OCI-LY7 (cell line): ENCODE measurements at regions not wholly inside any gene's neighbourhood (a gene's known extent, or its start where the extent isn't known, plus 50 kb on each side); places are given as distances from the start of the nearest gene placed in this dataset.

Experiments
- BruUV-seq: library from RNA; stranded (reverse); fragments of 400-500 nt; replicated peaks from 2 replicates; lab custom pipeline; 2021; lab: Mats Ljungman, UMichigan
- CTCF ChIA-PET: fragments of 300-600 bp; sonication (Branson Sonifier 250); formaldehyde crosslinking; loops from one replicate; lab custom pipeline; 2022; ENCODE audit warnings: antibody characterized with exemption; ENCODE audit not compliant: unreplicated experiment; lab: Charles Lee
- POLR2A ChIA-PET: fragments of 300-600 bp; sonication (Branson Sonifier 250); formaldehyde crosslinking; loops from one replicate; lab custom pipeline; 2022; ENCODE audit warnings: antibody characterized with exemption; lab: Charles Lee
- DNase-seq: peaks from one replicate; pipeline ENCODE4 v3.0.0-alpha.2; 2015; ENCODE audit warnings: low spot score
- H2AFZ ChIP-seq: fragments of 200-600 bp; sonication (generic), shearing (Covaris generic); 2 replicates; pipeline ENCODE4 v1.6.1; 2014; ENCODE audit warnings: mild to moderate bottlenecking, antibody characterized with exemption, low read length, moderate library complexity
- H3K27ac ChIP-seq: fragments of 200-600 bp; sonication (generic); 2 replicates; pipeline ENCODE4 v1.5.1; 2014; ENCODE audit warnings: mixed run types, low read depth, mild to moderate bottlenecking, moderate library complexity, low read length, inconsistent platforms; ENCODE audit not compliant: poor library complexity, severe bottlenecking
- H3K36me3 ChIP-seq: fragments of 200-600 bp; sonication (generic); 2 replicates; pipeline ENCODE4 v1.6.1; 2014; ENCODE audit warnings: mild to moderate bottlenecking, antibody characterized with exemption, low read length, moderate library complexity, mixed read lengths; ENCODE audit not compliant: insufficient read depth
- H3K4me1 ChIP-seq: fragments of 200-600 bp; sonication (generic); 2 replicates; pipeline ENCODE4 v1.5.1; 2014; ENCODE audit warnings: mild to moderate bottlenecking, low read length; ENCODE audit not compliant: insufficient read depth, poor library complexity, severe bottlenecking
- H3K4me2 ChIP-seq: fragments of 200-600 bp; sonication (generic); 2 replicates; pipeline ENCODE4 v1.6.1; 2014; ENCODE audit warnings: mild to moderate bottlenecking, low read length
- H3K4me3 ChIP-seq: fragments of 200-600 bp; sonication (generic); 2 replicates; pipeline ENCODE4 v1.5.1; 2014; ENCODE audit warnings: mild to moderate bottlenecking, low read depth, low read length; ENCODE audit not compliant: poor library complexity, severe bottlenecking
- H3K79me2 ChIP-seq: fragments of 200-600 bp; sonication (generic); 2 replicates; pipeline ENCODE4 v1.6.1; 2016; ENCODE audit warnings: low read depth, mild to moderate bottlenecking, low read length, moderate library complexity, mixed read lengths; ENCODE audit not compliant: insufficient read depth
- H3K9me2 ChIP-seq: fragments of 200-600 bp; sonication (generic); 2 replicates; pipeline ENCODE4 v1.6.1; 2016; ENCODE audit warnings: mild to moderate bottlenecking, low read length, mixed read lengths; ENCODE audit not compliant: insufficient read depth
- H3K9me3 ChIP-seq: fragments of 200-600 bp; sonication (generic); 2 replicates; pipeline ENCODE4 v1.6.1; 2014; ENCODE audit warnings: mild to moderate bottlenecking, mixed run types, low read length, mixed read lengths
- H4K20me1 ChIP-seq: fragments of 200-600 bp; sonication (generic); 2 replicates; pipeline ENCODE4 v1.6.1; 2014; ENCODE audit warnings: mild to moderate bottlenecking, antibody characterized with exemption, low read length, moderate library complexity, mixed read lengths; ENCODE audit not compliant: insufficient read depth
- EZH2phosphoT487 ChIP-seq: fragments of 200-600 bp; sonication (generic); IDR thresholded peaks from 2 replicates; pipeline ENCODE4 v1.6.1; 2018; ENCODE audit warnings: low read depth, borderline replicate concordance, mild to moderate bottlenecking, mixed run types, antibody characterized with exemption, low read length, moderate library complexity, mixed read lengths
- intact Hi-C: fragments of 100-400 bp; cut with micrococcal nuclease; formaldehyde crosslinking; loops from one replicate; pipeline ENCODE4 v1.10.0; 2022; ENCODE audit not compliant: unreplicated experiment
- TF ChIP-seq, protein P1 (sequence below): fragments of 200-600 bp; sonication (generic); conservative IDR thresholded peaks from 2 replicates; pipeline ENCODE4 v1.5.1; 2014; ENCODE audit warnings: mild to moderate bottlenecking, antibody characterized with exemption, low read length, moderate library complexity, mixed read lengths

- no peaks in the 10 kb centered on the region for H3K36me3 ChIP-seq
- DNase-seq, result no peak
- H3K4me2 ChIP-seq, result no peak overlapping the region
- H3K9me3 ChIP-seq, result no peaks in the 10 kb centered on the region
- no peak overlapping the region for H2AFZ ChIP-seq
- ChIA-PET POLR2A (no interaction called here), CTCF (no interaction called here)
- intact Hi-C loops, result no loop called here
- H3K9me2 ChIP-seq, result no peaks in the 10 kb centered on the region
- TF ChIP-seq, protein P1, sequence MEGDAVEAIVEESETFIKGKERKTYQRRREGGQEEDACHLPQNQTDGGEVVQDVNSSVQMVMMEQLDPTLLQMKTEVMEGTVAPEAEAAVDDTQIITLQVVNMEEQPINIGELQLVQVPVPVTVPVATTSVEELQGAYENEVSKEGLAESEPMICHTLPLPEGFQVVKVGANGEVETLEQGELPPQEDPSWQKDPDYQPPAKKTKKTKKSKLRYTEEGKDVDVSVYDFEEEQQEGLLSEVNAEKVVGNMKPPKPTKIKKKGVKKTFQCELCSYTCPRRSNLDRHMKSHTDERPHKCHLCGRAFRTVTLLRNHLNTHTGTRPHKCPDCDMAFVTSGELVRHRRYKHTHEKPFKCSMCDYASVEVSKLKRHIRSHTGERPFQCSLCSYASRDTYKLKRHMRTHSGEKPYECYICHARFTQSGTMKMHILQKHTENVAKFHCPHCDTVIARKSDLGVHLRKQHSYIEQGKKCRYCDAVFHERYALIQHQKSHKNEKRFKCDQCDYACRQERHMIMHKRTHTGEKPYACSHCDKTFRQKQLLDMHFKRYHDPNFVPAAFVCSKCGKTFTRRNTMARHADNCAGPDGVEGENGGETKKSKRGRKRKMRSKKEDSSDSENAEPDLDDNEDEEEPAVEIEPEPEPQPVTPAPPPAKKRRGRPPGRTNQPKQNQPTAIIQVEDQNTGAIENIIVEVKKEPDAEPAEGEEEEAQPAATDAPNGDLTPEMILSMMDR, result no peak
- H3K79me2 ChIP-seq, result no peaks in the 10 kb centered on the region
- H3K4me1 ChIP-seq, result no peaks in the 10 kb centered on the region
- no TSS peak for BruUV-seq
- H4K20me1 ChIP-seq, result no peaks in the 10 kb centered on the region
- no peak overlapping the region for H3K4me3 ChIP-seq
- H3K27ac ChIP-seq, result no peak overlapping the region
Measured at GRCh38 chr18:72235422-72235821, 308.7 kb downstream of the CBLN2 start.

DNA sequence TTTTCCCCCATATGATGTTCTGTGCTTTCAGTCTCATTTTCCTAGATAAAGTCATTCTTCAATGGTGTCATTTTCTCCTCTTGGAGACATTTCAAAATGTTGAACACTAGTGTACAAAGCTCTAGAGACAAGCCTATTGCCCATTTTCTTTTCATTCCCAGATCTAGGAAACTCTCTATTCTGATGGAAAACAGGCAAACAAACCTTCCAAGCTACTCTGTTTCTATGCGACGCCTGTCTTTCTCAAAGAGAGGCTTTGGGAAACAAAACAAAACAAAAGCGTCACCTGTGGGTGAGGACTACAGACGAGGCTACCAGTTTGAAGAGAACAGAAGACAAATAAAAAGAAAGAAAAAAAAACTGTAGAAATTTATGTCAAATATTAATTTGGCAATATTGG lies 311.0 kb downstream of the CBLN2 start:
- no peak overlapping the region for H3K4me2 ChIP-seq
- no peaks in the 10 kb centered on the region for H3K9me2 ChIP-seq
- TF ChIP-seq EZH2phosphoT487, result no peak
- TF ChIP-seq, protein P1, result no peak
- no TSS peak for BruUV-seq
- no peaks in the 10 kb centered on the region for H3K79me2 ChIP-seq
- intact Hi-C loops, result no loop called here
- H3K4me1 ChIP-seq, result no peaks in the 10 kb centered on the region
- ChIA-PET POLR2A (no interaction called here), CTCF (no interaction called here)
- DNase-seq, result no peak
- H2AFZ ChIP-seq, result no peak overlapping the region
- no peak overlapping the region for H3K4me3 ChIP-seq
- H3K27ac ChIP-seq, result no peak overlapping the region
- H3K36me3 ChIP-seq, result no peaks in the 10 kb centered on the region
- no peaks in the 10 kb centered on the region for H3K9me3 ChIP-seq
- no peaks in the 10 kb centered on the region for H4K20me1 ChIP-seq

DNA sequence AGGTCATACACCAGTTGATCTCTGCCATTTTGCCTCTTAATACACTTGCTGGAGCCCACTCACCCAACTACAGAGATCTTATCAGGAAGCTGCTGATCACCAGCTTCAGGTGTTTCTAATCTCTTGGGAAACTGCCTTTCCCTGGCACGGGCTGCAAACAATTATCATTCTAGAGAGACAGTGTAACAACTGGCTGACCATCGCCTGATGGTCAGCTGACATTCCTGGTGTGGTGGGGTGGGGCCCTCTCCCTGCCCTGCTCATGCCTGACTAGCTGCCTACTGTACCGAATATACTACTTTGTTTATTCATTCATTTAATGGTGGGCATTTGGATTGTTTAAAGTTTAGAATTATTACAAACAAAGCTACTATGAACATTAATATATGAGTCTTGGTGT lies 311.5 kb downstream of the CBLN2 start:
- H3K4me3 ChIP-seq, result no peak overlapping the region
- no peaks in the 10 kb centered on the region for H3K79me2 ChIP-seq
- H3K4me1 ChIP-seq, result no peaks in the 10 kb centered on the region
- H4K20me1 ChIP-seq, result no peaks in the 10 kb centered on the region
- H3K9me2 ChIP-seq, result no peaks in the 10 kb centered on the region
- no peak for DNase-seq
- ChIA-PET CTCF (no interaction called here), POLR2A (no interaction called here)
- no peaks in the 10 kb centered on the region for H3K36me3 ChIP-seq
- H3K27ac ChIP-seq, result no peak overlapping the region
- intact Hi-C loops, result no loop called here
- H3K4me2 ChIP-seq, result no peak overlapping the region
- no TSS peak for BruUV-seq
- H3K9me3 ChIP-seq, result no peaks in the 10 kb centered on the region
- no peak overlapping the region for H2AFZ ChIP-seq
- no peak for TF ChIP-seq EZH2phosphoT487
- TF ChIP-seq, protein P1, result no peak
